ENCODE measurements at regions not wholly inside any gene's neighbourhood (a gene's known extent, or its start where the extent isn't known, plus 50 kb on each side); places are given as distances from the start of the nearest gene placed in this dataset.

DNA sequence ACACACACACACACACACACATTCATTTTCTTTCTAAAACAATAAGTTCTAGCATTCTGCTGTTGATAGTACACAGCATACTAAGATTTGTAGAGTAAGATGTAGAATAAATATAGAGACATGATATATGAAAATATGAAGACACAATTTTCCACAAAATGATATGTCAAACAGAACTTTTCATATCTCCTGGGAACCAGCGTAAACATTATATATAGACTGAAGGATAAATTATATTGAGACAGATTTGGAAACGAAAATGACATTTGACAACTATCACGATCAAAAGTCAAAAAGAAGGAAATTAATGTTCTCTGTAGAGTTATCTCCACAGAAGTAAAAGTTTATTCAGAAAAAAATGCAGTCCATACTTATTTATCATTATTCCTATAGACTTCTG lies 1605.7 kb upstream of the SLC10A2 start:
- TF ChIP-seq, protein P1, sequence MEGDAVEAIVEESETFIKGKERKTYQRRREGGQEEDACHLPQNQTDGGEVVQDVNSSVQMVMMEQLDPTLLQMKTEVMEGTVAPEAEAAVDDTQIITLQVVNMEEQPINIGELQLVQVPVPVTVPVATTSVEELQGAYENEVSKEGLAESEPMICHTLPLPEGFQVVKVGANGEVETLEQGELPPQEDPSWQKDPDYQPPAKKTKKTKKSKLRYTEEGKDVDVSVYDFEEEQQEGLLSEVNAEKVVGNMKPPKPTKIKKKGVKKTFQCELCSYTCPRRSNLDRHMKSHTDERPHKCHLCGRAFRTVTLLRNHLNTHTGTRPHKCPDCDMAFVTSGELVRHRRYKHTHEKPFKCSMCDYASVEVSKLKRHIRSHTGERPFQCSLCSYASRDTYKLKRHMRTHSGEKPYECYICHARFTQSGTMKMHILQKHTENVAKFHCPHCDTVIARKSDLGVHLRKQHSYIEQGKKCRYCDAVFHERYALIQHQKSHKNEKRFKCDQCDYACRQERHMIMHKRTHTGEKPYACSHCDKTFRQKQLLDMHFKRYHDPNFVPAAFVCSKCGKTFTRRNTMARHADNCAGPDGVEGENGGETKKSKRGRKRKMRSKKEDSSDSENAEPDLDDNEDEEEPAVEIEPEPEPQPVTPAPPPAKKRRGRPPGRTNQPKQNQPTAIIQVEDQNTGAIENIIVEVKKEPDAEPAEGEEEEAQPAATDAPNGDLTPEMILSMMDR (IDR thresholded peaks at IDR 0.05; ENCODE audit: borderline replicate concordance, extremely low read depth, low read length, poor library complexity, severe bottlenecking) = no peak
- no peak for TF ChIP-seq EZH2 (IDR thresholded peaks at IDR 0.05; ENCODE audit: borderline replicate concordance, low read depth, low read length, severe bottlenecking)
